K562 (cell line): ENCODE measurements at regions not wholly inside any gene's neighbourhood (a gene's known extent, or its start where the extent isn't known, plus 50 kb on each side); places are given as distances from the start of the nearest gene placed in this dataset.

ENCODE experiments used
- ATAC-seq: fragments of 200-7000 bp; cut with Tn5 transposase; 3 replicates; pipeline ENCODE4 v1.9.1; 2020; ENCODE audit warnings: moderate library complexity
- BruUV-seq: library from RNA; stranded (reverse); fragments of 400-500 nt; replicated peaks from 2 replicates; lab custom pipeline; 2021; lab: Mats Ljungman, UMichigan
- CTCF ChIA-PET: fragments of 300-600 bp; formaldehyde crosslinking; extraction: SDS; loops from one replicate; lab custom pipeline; 2021; ENCODE audit warnings: low intra/inter-chr PET ratio; lab: Yijun Ruan, JAX
- POLR2A ChIA-PET: fragments of 300-600, 350-650 bp; sonication (Branson Sonifier 250); formaldehyde crosslinking; extraction: SDS; loops from one replicate; lab custom pipeline; 2021; ENCODE audit warnings: antibody characterized with exemption, inconsistent platforms; lab: Yijun Ruan, JAX
- DNase-seq, 4 experiments: peaks; one replicate each; pipeline versions ENCODE4 v3.0.0 to v3.0.0-alpha.2; 2011 to 2018; ENCODE audit warnings: low spot score in 3 of 4, mixed read lengths in 3 of 4; ENCODE audit errors: extremely low read depth in 1 of 4
- FAIRE-seq: peaks from 2 replicates; lab custom pipeline; 2011; peaks lifted over from hg19 to GRCh38; lab: Jason Lieb, UNC
- H2AFZ ChIP-seq: 2 replicates; pipeline ENCODE4 v1.6.0; 2011; ENCODE audit warnings: low read depth, low read length, control low read depth, inconsistent platforms
- H3K27ac ChIP-seq: fragments of 200-600 bp; 3 replicates; pipeline ENCODE4 v1.8.0; 2011; ENCODE audit warnings: low read depth, mild to moderate bottlenecking, control low read depth, inconsistent platforms, low read length, moderate library complexity, mixed read lengths; ENCODE audit errors: extremely low read depth
- H3K27me3 ChIP-seq, 2 experiments: fragments of 300-600 bp in 1 of 2; 2 replicates in 1 of 2; 3 replicates in 1 of 2; pipeline versions ENCODE4 v1.6.0 to v1.8.0; 2011; ENCODE audit warnings: inconsistent platforms in 2 of 2, low read length in 2 of 2, mild to moderate bottlenecking in 1 of 2, mixed read lengths in 1 of 2, moderate library complexity in 1 of 2; ENCODE audit not compliant: control insufficient read depth in 2 of 2, insufficient read depth in 2 of 2
- H3K36me3 ChIP-seq: fragments of 300-600 bp; 3 replicates; pipeline ENCODE4 v1.8.0; 2011; ENCODE audit warnings: mild to moderate bottlenecking, low read length, inconsistent platforms; ENCODE audit not compliant: control insufficient read depth, insufficient read depth
- H3K4me1 ChIP-seq, 2 experiments: fragments of 200-600 bp in 1 of 2; replicated peaks in 1 of 2; 2 replicates in 1 of 2; 3 replicates in 1 of 2; pipeline versions ENCODE4 v1.5.1 to v1.8.0; 2011; ENCODE audit warnings: inconsistent platforms in 2 of 2, low read length in 2 of 2, mild to moderate bottlenecking in 1 of 2, mixed read lengths in 1 of 2, moderate library complexity in 1 of 2; ENCODE audit not compliant: control insufficient read depth in 2 of 2, insufficient read depth in 2 of 2
- H3K4me2 ChIP-seq: 2 replicates; pipeline ENCODE4 v1.6.1; 2011; ENCODE audit warnings: low read length, control low read depth, inconsistent platforms, mixed read lengths; ENCODE audit not compliant: insufficient read depth
- H3K4me3 ChIP-seq: fragments of 200-600 bp; sonication (generic), shearing (Covaris generic); 2 replicates; pipeline ENCODE4 v1.5.1; 2016; ENCODE audit warnings: control low read depth, inconsistent platforms
- H3K79me2 ChIP-seq: fragments of 200-600 bp; 3 replicates; pipeline ENCODE4 v1.8.0; 2011; ENCODE audit warnings: low read length, inconsistent platforms; ENCODE audit not compliant: control insufficient read depth, insufficient read depth
- H3K9ac ChIP-seq, 2 experiments: 2 replicates each; pipeline versions ENCODE4 v1.6.0 to v1.6.1; 2011; ENCODE audit warnings: low read depth in 2 of 2, low read length in 2 of 2, control low read depth in 1 of 2, inconsistent platforms in 1 of 2, mild to moderate bottlenecking in 1 of 2, mixed read lengths in 1 of 2; ENCODE audit not compliant: insufficient read depth in 1 of 2
- H3K9me1 ChIP-seq: one replicate; pipeline ENCODE4 v1.6.0; 2011; ENCODE audit warnings: inconsistent platforms, mild to moderate bottlenecking, low read length, moderate library complexity; ENCODE audit not compliant: control insufficient read depth, insufficient read depth
- H3K9me3 ChIP-seq: replicated peaks from 2 replicates; pipeline ENCODE4 v1.5.1; 2011; ENCODE audit warnings: low read depth, low read length, inconsistent platforms; ENCODE audit not compliant: control insufficient read depth, insufficient read depth
- H4K20me1 ChIP-seq: replicated peaks from 2 replicates; pipeline ENCODE4 v1.6.1; 2011; ENCODE audit warnings: low read length, inconsistent platforms, mixed read lengths; ENCODE audit not compliant: control insufficient read depth, insufficient read depth
- BCOR ChIP-seq: fragments of 450-650 bp; IDR thresholded peaks from 2 replicates; pipeline ENCODE4 v1.6.1; 2016
- ETS2 ChIP-seq: IDR thresholded peaks from 2 replicates; pipeline ENCODE4 v1.6.1; 2016; ENCODE audit warnings: borderline replicate concordance, missing genetic modification characterization, mild to moderate bottlenecking, moderate library complexity, missing compliant biosample characterization; ENCODE audit not compliant: poor library complexity, severe bottlenecking
- ETV6 ChIP-seq, 3 experiments: fragments of 150-350 bp in 1 of 3; sonication (generic) in 1 of 3; formaldehyde crosslinking in 1 of 3; IDR thresholded peaks; 2 replicates each; pipeline versions ENCODE4 v1.6.1 to v1.8.0; 2014 to 2022; ENCODE audit warnings: borderline replicate concordance in 2 of 3, low read depth in 2 of 3, antibody characterized with exemption in 1 of 3, low read length in 1 of 3, mild to moderate bottlenecking in 1 of 3, missing genetic modification reagents in 1 of 3
- HNRNPL ChIP-seq: fragments of 200-400 bp; formaldehyde crosslinking; IDR thresholded peaks from 2 replicates; pipeline ENCODE4 v1.6.1; 2017; ENCODE audit warnings: low read depth, mild to moderate bottlenecking, low read length
- NFRKB ChIP-seq: fragments of 450-650 bp; IDR thresholded peaks from 2 replicates; pipeline ENCODE4 v1.6.1; 2016; ENCODE audit warnings: low read depth
- NR4A1 ChIP-seq, 2 experiments: fragments of 250-450 bp in 1 of 2; fragments of 450-650 bp in 1 of 2; sonication (Bioruptor Pico) in 1 of 2; IDR thresholded peaks; 2 replicates each; pipeline versions ENCODE4 v1.4.0 to v1.6.1; 2016 to 2020; ENCODE audit warnings: mild to moderate bottlenecking in 2 of 2, missing compliant biosample characterization in 1 of 2, missing genetic modification characterization in 1 of 2, moderate library complexity in 1 of 2
- SMAD1 ChIP-seq: fragments of 150-350 bp; IDR thresholded peaks from 2 replicates; pipeline ENCODE4 v1.6.1; 2014; ENCODE audit warnings: low read length, low read depth; ENCODE audit not compliant: partially characterized antibody
- SRSF1 ChIP-seq: fragments of 200-400 bp; formaldehyde crosslinking; IDR thresholded peaks from 2 replicates; pipeline ENCODE4 v1.6.1; 2017; ENCODE audit warnings: mild to moderate bottlenecking, low read depth, low read length, moderate library complexity
- XRCC3 ChIP-seq: fragments of 450-650 bp; IDR thresholded peaks from 2 replicates; pipeline ENCODE4 v1.6.1; 2017; ENCODE audit warnings: mild to moderate bottlenecking, moderate library complexity
- WGBS: fragments of 100-300 bp; shearing (Covaris generic); methylation state at CpG from one replicate; pipeline ENCODE4 v1.1.6; 2016; ENCODE audit warnings: low coverage, mixed read lengths; ENCODE audit not compliant: insufficient coverage; ENCODE audit errors: missing lambda C conversion rate; 5-methylcytosine and 5-hydroxymethylcytosine counted together
- in situ Hi-C: fragments of 300-500 bp; cut with MboI; formaldehyde crosslinking; loops from 4 replicates; pipeline ENCODE4 v1.15.0; 2018; ENCODE audit warnings: inconsistent platforms, mixed read lengths
- intact Hi-C: fragments of 100-400 bp; cut with micrococcal nuclease; formaldehyde crosslinking; loops from 2 replicates; pipeline ENCODE4 v1.14.2; 2022

DNA sequence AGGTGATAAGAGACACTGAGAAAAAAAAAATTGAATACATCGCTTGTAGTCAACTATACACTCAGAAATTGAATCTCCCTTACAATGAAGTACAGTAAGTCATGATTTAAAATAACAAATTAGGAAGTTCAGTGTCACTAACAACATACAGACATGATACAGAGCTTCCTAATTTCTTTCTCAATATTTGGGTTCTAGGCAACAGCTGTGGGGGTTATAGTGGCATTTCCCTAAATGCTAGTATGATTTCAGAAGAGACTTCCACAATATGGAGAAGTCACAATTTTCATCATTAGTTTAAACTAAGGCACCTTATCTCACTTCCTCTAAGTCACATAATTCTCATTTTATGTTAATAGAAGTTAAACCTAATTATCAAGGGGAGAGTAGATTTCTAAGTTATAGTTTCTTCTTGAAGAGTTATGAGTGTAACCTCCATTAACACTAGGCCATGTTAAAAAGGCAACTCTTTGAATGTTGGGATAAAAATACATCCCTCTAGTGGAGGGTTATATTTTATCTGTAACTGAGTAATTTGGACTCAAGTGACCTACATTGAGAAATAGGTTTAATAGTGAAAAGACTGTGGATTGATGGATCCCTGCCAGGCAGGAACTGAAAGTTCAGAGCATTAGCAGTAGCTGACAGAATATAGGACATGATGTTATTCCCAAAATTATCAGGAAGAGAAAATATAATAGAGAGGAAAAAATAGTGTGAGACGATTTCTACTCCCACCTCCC lies 286.0 kb upstream of the SUCLG2 start:
- no peak for ATAC-seq
- Histone ChIP-seq H3K27ac (no peak overlapping the region), H2AFZ (no peak overlapping the region), H3K9me3 (no peaks in the 10 kb centered on the region), H3K9ac (no peak overlapping the region), H3K9me1 (no peaks in the 10 kb centered on the region), H3K4me1 (no peaks in the 10 kb centered on the region), H4K20me1 (no peaks in the 10 kb centered on the region), H3K79me2 (no peaks in the 10 kb centered on the region), H3K4me3 (no peak overlapping the region), H3K4me2 (no peak overlapping the region), H3K36me3 (no peaks in the 10 kb centered on the region), H3K27me3 (no peaks in the 10 kb centered on the region)
- CTCF ChIA-PET, result no interaction called here
- POLR2A ChIA-PET, result no interaction called here
- FAIRE-seq, result no peak
- TF ChIP-seq SMAD1 (no peak), XRCC3 (no peak), HNRNPL (no peak), ETV6 (IDR thresholded peaks at IDR 0.05; ENCODE audit: borderline replicate concordance in 1 of 2, low read depth in 2 of 2, low read length in 1 of 2) (no peak), ETV6 (CRISPR knock-in tag; IDR thresholded peaks at IDR 0.05; ENCODE audit: borderline replicate concordance) (no peak), ETS2 (tag) (no peak), SRSF1 (no peak), BCOR (no peak), NFRKB (no peak), NR4A1 (CRISPR knock-in tag; IDR thresholded peaks at IDR 0.05) (no peak), NR4A1 (tag; IDR thresholded peaks at IDR 0.05) (no peak)
- intact Hi-C loops, result no loop called here
- no peak for DNase-seq
- no TSS peak for BruUV-seq
- 0% methylated on average over 2 of the region's 2 CpGs for WGBS
- in situ Hi-C loops, result no loop called here
